ENCODE measurements at regions not wholly inside any gene's neighbourhood (a gene's known extent, or its start where the extent isn't known, plus 50 kb on each side); places are given as distances from the start of the nearest gene placed in this dataset.
"Not testable (repeated sequence)": the region's sequence is repeated elsewhere in the genome, so short reads cannot be mapped to it uniquely, and the experiment has no call there.

DNA sequence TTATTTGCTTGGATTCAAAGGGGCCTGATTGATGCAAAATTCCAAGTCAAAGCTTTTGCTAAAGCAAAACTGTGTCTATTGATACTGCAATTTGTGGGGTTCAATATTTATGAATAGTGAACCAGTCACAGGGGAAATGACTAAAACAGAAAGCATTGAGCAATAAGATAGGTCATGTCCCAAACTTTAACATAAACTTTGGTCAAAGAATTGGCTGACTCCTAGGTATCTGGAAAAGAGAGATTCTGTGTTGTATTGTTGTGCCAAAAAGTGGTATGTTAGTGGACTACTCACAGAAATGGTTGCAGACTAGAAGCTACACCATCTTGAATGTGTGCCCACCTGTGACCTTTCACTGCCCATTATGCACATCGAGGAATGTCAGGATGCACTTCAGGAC lies 585.5 kb upstream of the RGMB start:
- TF ChIP-seq, protein P1, sequence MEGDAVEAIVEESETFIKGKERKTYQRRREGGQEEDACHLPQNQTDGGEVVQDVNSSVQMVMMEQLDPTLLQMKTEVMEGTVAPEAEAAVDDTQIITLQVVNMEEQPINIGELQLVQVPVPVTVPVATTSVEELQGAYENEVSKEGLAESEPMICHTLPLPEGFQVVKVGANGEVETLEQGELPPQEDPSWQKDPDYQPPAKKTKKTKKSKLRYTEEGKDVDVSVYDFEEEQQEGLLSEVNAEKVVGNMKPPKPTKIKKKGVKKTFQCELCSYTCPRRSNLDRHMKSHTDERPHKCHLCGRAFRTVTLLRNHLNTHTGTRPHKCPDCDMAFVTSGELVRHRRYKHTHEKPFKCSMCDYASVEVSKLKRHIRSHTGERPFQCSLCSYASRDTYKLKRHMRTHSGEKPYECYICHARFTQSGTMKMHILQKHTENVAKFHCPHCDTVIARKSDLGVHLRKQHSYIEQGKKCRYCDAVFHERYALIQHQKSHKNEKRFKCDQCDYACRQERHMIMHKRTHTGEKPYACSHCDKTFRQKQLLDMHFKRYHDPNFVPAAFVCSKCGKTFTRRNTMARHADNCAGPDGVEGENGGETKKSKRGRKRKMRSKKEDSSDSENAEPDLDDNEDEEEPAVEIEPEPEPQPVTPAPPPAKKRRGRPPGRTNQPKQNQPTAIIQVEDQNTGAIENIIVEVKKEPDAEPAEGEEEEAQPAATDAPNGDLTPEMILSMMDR (IDR thresholded peaks at IDR 0.05; ENCODE audit: unreplicated experiment) = no peak
- Mint-ChIP-seq H3K9me3 (peaks cover 20% of the 10 kb centered on the region), H3K27ac (no peak overlapping the region), H3K4me3 (no peak overlapping the region), H3K36me3 (no peaks in the 10 kb centered on the region), H3K27me3 (ENCODE audit: low read depth) (no peaks in the 10 kb centered on the region), H3K4me1 (no peaks in the 10 kb centered on the region)
- DNase-seq (ENCODE audit: low spot score in 2 of 2, unreplicated experiment in 2 of 2) = no peak

DNA sequence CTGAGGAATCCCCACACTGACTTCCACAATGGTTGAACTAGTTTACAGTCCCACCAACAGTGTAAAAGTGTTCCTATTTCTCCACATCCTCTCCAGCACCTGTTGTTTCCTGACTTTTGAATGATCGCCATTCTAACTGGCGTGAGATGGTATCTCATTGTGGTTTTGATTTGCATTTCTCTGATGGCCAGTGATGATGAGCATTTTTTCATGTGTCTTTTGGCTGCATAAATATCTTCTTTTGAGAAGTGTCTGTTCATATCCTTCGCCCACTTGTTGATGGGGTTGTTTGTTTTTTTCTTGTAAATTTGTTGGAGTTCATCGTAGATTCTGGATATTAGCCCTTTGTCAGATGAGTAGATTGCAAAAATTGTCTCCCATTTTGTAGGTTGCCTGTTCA lies 583.1 kb upstream of the RGMB start:
- H3K9me3 Mint-ChIP-seq; H3K4me3 Mint-ChIP-seq; H3K27ac Mint-ChIP-seq; H3K4me1 Mint-ChIP-seq; H3K36me3 Mint-ChIP-seq; H3K27me3 Mint-ChIP-seq (ENCODE audit: low read depth); DNase-seq (ENCODE audit: low spot score in 2 of 2, unreplicated experiment in 2 of 2): not testable (repeated sequence)

DNA sequence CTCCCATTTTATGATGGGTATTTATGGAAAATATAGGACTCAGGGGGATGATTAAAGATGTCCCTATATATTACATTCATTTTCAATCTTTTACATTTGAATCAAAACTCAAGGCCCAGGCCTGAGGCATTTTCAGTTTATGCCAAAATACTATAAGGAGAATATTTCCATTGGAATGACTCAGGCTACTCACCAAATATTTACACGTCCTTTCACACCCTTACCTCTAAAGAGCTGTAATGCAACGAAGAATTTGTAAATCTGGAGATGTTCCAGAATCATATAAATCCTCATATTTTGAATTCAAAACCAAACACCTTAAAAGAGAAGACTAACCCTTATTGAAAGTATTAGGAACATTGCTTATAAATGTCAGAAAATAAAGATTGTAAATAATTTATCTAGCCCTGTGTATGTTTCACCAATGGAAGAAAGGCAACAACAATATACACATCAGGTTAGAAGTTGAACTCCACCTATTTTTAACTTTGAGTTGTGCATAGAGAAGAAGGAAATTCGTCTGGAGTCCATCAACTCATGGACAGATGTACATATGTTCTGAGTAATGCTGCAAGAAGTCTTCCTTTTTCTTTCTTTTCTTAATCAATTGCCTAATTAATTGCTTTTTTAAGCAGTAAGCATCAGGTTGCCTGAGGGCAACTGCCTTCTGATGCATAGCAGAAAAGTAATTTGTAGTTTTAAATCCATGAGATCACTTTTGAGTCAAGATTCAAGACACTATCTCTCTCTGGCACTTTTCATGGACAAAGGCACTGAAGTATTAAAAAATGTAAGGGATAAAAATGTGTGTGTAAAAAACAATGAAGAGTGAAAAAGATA lies 579.3 kb upstream of the RGMB start:
- no peaks in the 10 kb centered on the region for H3K4me1 Mint-ChIP-seq
- TF ChIP-seq, protein P1 (IDR thresholded peaks at IDR 0.05; ENCODE audit: unreplicated experiment) = no peak
- DNase-seq (ENCODE audit: low spot score in 2 of 2, unreplicated experiment in 2 of 2) = no peak
- no peak overlapping the region for H3K27ac Mint-ChIP-seq
- no peaks in the 10 kb centered on the region for H3K27me3 Mint-ChIP-seq (ENCODE audit: low read depth)
- H3K4me3 Mint-ChIP-seq = no peak overlapping the region
- H3K36me3 Mint-ChIP-seq = no peaks in the 10 kb centered on the region
- no peaks in the 10 kb centered on the region for H3K9me3 Mint-ChIP-seq

DNA sequence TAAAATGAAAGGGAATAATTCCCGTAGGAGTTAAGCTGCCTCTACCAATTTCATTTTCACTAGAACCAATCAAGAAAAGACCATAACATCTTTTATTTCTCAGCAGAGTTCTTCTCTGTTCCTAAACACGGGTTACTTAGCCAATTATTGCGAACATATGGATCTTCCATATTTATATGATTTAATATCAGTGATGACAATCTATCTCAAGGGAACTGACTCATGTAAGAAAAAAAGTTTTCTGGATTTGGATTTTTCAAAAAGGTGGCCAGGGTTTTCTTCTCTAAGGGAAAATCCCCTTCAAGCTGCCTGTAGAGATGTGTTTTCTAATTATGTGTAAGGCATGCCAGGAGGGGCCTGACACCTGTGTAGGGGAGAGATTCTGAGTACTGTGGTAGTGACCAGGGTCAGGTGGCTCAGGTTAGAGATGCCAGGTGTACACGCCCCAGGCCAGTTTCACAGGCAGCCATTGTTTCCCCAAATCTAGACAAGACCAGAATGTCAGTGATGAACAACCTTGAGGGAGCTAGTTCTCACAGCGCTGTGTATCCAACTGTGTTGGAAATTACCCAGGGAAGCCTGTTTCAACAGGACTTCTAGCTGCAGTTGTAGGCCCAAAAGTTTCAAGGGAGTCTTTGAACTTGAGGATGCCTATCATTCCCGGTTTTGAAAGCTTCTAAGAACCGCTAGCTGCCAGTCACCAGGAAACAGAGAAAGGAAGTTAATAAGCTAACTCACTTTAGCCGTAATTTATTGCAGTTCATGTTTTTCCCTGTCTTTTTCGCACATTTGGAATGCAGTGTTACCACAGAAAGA lies 572.5 kb upstream of the RGMB start:
- DNase-seq (ENCODE audit: low spot score in 2 of 2, unreplicated experiment in 2 of 2) = no peak
- Mint-ChIP-seq H3K9me3 (peaks cover 4% of the 10 kb centered on the region), H3K27ac (no peak overlapping the region), H3K4me3 (no peak overlapping the region), H3K27me3 (ENCODE audit: low read depth) (no peaks in the 10 kb centered on the region), H3K4me1 (no peaks in the 10 kb centered on the region), H3K36me3 (no peaks in the 10 kb centered on the region)
- TF ChIP-seq, protein P1 (IDR thresholded peaks at IDR 0.05; ENCODE audit: unreplicated experiment) = no peak

DNA sequence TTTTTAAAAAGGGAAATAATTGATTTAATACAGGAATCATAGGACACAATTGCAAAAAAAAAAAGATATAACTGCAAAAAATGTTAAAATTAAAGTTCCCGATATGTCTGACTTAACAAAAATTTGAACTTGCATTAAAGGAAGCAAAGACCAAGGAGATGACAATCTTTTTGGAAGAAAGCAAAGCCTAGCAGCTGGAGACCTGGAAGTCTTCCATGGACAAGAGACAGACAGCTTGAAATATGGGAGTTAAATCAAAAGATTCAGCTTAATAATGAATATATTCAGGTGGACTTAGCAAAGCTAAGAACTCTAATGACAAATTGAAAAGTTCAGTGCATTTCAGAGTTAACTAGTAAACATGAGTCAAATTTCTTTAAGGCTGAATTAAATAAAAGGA lies 568.7 kb upstream of the RGMB start:
- peaks cover 4% of the 10 kb centered on the region for H3K9me3 Mint-ChIP-seq
- TF ChIP-seq, protein P1 (IDR thresholded peaks at IDR 0.05; ENCODE audit: unreplicated experiment) = no peak
- no peaks in the 10 kb centered on the region for H3K4me1 Mint-ChIP-seq
- no peaks in the 10 kb centered on the region for H3K27me3 Mint-ChIP-seq (ENCODE audit: low read depth)
- no peak overlapping the region for H3K4me3 Mint-ChIP-seq
- no peaks in the 10 kb centered on the region for H3K36me3 Mint-ChIP-seq
- no peak for DNase-seq (ENCODE audit: low spot score in 2 of 2, unreplicated experiment in 2 of 2)
- no peak overlapping the region for H3K27ac Mint-ChIP-seq

Measured in mesothelial cell of epicardium (in vitro differentiated cells).